ENCODE measurements at regions not wholly inside any gene's neighbourhood (a gene's known extent, or its start where the extent isn't known, plus 50 kb on each side); places are given as distances from the start of the nearest gene placed in this dataset.

DNA sequence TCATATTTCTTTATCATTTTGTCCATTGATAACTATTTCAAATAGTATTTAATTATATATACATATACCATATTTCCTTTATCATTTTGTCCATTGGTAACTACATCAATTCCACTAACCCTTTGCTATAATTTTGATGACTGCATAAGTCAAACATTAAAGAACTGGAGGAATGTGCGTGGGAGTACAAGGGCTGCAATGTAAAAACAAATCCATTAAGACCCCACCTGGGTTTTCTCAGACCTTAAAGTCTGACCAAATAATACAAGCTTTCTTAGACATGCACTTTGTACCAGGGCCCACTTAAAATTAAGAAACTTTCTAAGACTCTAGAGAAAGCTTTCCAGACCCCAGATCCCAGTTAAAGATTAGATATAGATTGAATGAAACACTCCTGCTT is 1622.4 kb upstream of the PCDH10 start:
- Histone ChIP-seq H2BK12ac (ENCODE audit: low read length) (no peak overlapping the region), H2BK5ac (ENCODE audit: low read depth, low read length, poor library complexity) (no peak overlapping the region), H3K23ac (ENCODE audit: low read length) (no peak overlapping the region), H4K8ac (ENCODE audit: low read depth, low read length) (no peak overlapping the region), H3K9me3 (ENCODE audit: insufficient read depth, low read depth, low read length) (no peaks in the 10 kb centered on the region), H3K27ac (ENCODE audit: low read depth, low read length) (no peak overlapping the region), H3K14ac (ENCODE audit: low read length) (no peak overlapping the region), H4K91ac (ENCODE audit: low read depth, low read length) (no peak overlapping the region), H2AFZ (ENCODE audit: insufficient read depth, low read length, poor library complexity) (no peak overlapping the region), H3K4ac (ENCODE audit: low read depth, low read length) (no peak overlapping the region), H2AK5ac (ENCODE audit: low read length) (no peak overlapping the region), H3K9ac (ENCODE audit: low read length) (no peak overlapping the region), H3K4me2 (ENCODE audit: low read length) (no peak overlapping the region), H4K12ac (ENCODE audit: low read depth, low read length) (no peak overlapping the region), H3K36me3 (ENCODE audit: control insufficient read depth in 1 of 2, insufficient read depth in 2 of 2, low read length in 2 of 2) (no peaks in the 10 kb centered on the region), H3K79me1 (ENCODE audit: low read length) (peaks cover 4% of the 10 kb centered on the region), H3K27me3 (ENCODE audit: insufficient read depth, low read length) (no peaks in the 10 kb centered on the region), H3K18ac (ENCODE audit: low read length) (no peak overlapping the region), H3K79me2 (ENCODE audit: control insufficient read depth, insufficient read depth, low read length, poor library complexity) (no peaks in the 10 kb centered on the region), H3K4me1 (ENCODE audit: control insufficient read depth in 1 of 2, insufficient read depth in 2 of 2, low read length in 2 of 2) (no peaks in the 10 kb centered on the region), H2BK120ac (ENCODE audit: insufficient read depth, low read length, poor library complexity) (no peak overlapping the region), H3K4me3 (ENCODE audit: low read depth, low read length) (no peak overlapping the region)
- no peak for DNase-seq
- WGBS (ENCODE audit: extremely low coverage, insufficient coverage, insufficient read length) = no CpG with 5 or more reads among the region's 1 CpG

DNA sequence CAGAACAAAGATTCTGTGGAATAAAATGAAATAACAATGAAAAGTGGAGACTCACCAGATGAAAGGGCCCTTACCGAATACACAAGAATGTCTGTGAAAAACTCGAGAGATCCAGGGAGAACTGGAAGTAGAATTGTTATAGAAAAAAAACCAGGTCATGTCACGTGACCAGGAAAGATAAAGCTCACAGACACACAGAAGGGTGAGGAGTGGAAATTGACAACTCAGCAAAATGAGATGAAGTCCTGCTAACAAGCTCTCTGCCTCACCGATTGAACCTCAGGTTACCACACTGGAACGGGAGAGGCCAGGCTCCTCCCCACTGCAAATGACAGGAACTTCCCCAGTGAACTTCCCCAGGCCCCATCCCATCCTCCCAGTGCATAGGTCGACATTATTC is 1618.0 kb upstream of the PCDH10 start:
- H3K18ac ChIP-seq (ENCODE audit: low read length) = no peak overlapping the region
- no peak overlapping the region for H3K14ac ChIP-seq (ENCODE audit: low read length)
- H3K4me3 ChIP-seq (ENCODE audit: low read depth, low read length) = no peak overlapping the region
- H3K79me2 ChIP-seq (ENCODE audit: control insufficient read depth, insufficient read depth, low read length, poor library complexity) = no peaks in the 10 kb centered on the region
- peak overlapping the region; percentile 0 for H4K91ac ChIP-seq (ENCODE audit: low read depth, low read length)
- H3K4me2 ChIP-seq (ENCODE audit: low read length) = no peak overlapping the region
- H4K8ac ChIP-seq (ENCODE audit: low read depth, low read length) = no peak overlapping the region
- peaks cover 3% of the 10 kb centered on the region for H3K79me1 ChIP-seq (ENCODE audit: low read length)
- H3K9me3 ChIP-seq (ENCODE audit: insufficient read depth, low read depth, low read length) = no peaks in the 10 kb centered on the region
- no peak overlapping the region for H3K23ac ChIP-seq (ENCODE audit: low read length)
- H3K27ac ChIP-seq (ENCODE audit: low read depth, low read length) = no peak overlapping the region
- DNase-seq = no peak
- no peaks in the 10 kb centered on the region for H3K27me3 ChIP-seq (ENCODE audit: insufficient read depth, low read length)
- H2AFZ ChIP-seq (ENCODE audit: insufficient read depth, low read length, poor library complexity) = no peak overlapping the region
- no peak overlapping the region for H3K4ac ChIP-seq (ENCODE audit: low read depth, low read length)
- no peak overlapping the region for H2BK120ac ChIP-seq (ENCODE audit: insufficient read depth, low read length, poor library complexity)
- no peaks in the 10 kb centered on the region for H3K36me3 ChIP-seq (ENCODE audit: control insufficient read depth in 1 of 2, insufficient read depth in 2 of 2, low read length in 2 of 2)
- no peak overlapping the region for H2BK5ac ChIP-seq (ENCODE audit: low read depth, low read length, poor library complexity)
- no peak overlapping the region for H2BK12ac ChIP-seq (ENCODE audit: low read length)
- no peak overlapping the region for H2AK5ac ChIP-seq (ENCODE audit: low read length)
- no peak overlapping the region for H3K9ac ChIP-seq (ENCODE audit: low read length)
- H4K12ac ChIP-seq (ENCODE audit: low read depth, low read length) = no peak overlapping the region
- WGBS (ENCODE audit: extremely low coverage, insufficient coverage, insufficient read length) = no CpG with 5 or more reads among the region's 6 CpGs
- H3K4me1 ChIP-seq (ENCODE audit: control insufficient read depth in 1 of 2, insufficient read depth in 2 of 2, low read length in 2 of 2) = peaks cover 0 to 3% of the 10 kb centered on the region in 2 experiments

DNA sequence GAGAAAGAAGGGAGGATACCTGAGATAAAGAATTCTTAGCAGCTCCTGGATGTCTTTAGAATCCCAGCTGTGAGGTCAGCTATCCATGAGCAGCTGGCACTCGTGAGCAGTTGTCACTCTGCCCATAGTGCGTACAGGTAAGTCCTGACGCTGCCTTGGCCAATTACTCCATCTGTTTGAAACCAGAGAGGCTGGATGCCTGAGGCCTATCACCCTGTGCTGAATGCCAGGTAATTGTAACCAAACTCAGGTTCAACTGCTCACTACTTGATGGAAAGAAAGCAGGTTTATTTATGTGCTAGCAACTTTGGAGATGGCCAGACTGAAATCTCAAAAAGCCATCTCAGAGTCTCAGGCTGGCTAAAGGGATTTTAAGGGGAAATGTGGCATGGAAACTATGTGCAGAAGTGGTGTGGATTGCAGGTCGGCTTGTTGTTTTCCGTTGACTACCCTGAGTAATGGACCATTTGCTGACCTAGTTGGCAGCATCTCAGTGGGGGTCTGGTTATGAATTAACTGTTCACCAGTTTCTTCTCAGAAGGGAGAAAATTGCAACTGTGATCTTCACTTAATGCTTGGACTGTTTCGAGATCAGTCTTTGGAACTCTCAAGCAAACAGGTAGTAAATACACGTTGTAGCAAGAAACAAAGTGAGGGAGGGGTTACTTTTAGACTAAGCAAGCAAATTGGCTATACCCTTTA is 1614.0 kb upstream of the PCDH10 start:
- H3K23ac ChIP-seq (ENCODE audit: low read length) = no peak overlapping the region
- no peak overlapping the region for H2AFZ ChIP-seq (ENCODE audit: insufficient read depth, low read length, poor library complexity)
- no peak overlapping the region for H3K4me2 ChIP-seq (ENCODE audit: low read length)
- no peak for DNase-seq
- H3K9me3 ChIP-seq (ENCODE audit: insufficient read depth, low read depth, low read length) = no peaks in the 10 kb centered on the region
- H4K12ac ChIP-seq (ENCODE audit: low read depth, low read length) = no peak overlapping the region
- H4K8ac ChIP-seq (ENCODE audit: low read depth, low read length) = no peak overlapping the region
- peaks cover 0 to 3% of the 10 kb centered on the region in 2 experiments for H3K4me1 ChIP-seq (ENCODE audit: control insufficient read depth in 1 of 2, insufficient read depth in 2 of 2, low read length in 2 of 2)
- no peak overlapping the region for H3K18ac ChIP-seq (ENCODE audit: low read length)
- H4K91ac ChIP-seq (ENCODE audit: low read depth, low read length) = no peak overlapping the region
- H3K14ac ChIP-seq (ENCODE audit: low read length) = no peak overlapping the region
- no peak overlapping the region for H3K27ac ChIP-seq (ENCODE audit: low read depth, low read length)
- no peaks in the 10 kb centered on the region for H3K79me1 ChIP-seq (ENCODE audit: low read length)
- H2AK5ac ChIP-seq (ENCODE audit: low read length) = no peak overlapping the region
- H3K4me3 ChIP-seq (ENCODE audit: low read depth, low read length) = no peak overlapping the region
- no peak overlapping the region for H2BK120ac ChIP-seq (ENCODE audit: insufficient read depth, low read length, poor library complexity)
- H3K4ac ChIP-seq (ENCODE audit: low read depth, low read length) = no peak overlapping the region
- WGBS (ENCODE audit: extremely low coverage, insufficient coverage, insufficient read length) = no CpG with 5 or more reads among the region's 7 CpGs
- H2BK12ac ChIP-seq (ENCODE audit: low read length) = no peak overlapping the region
- H3K9ac ChIP-seq (ENCODE audit: low read length) = no peak overlapping the region
- H3K36me3 ChIP-seq (ENCODE audit: control insufficient read depth in 1 of 2, insufficient read depth in 2 of 2, low read length in 2 of 2) = no peaks in the 10 kb centered on the region
- no peaks in the 10 kb centered on the region for H3K27me3 ChIP-seq (ENCODE audit: insufficient read depth, low read length)
- no peak overlapping the region for H2BK5ac ChIP-seq (ENCODE audit: low read depth, low read length, poor library complexity)
- no peaks in the 10 kb centered on the region for H3K79me2 ChIP-seq (ENCODE audit: control insufficient read depth, insufficient read depth, low read length, poor library complexity)

DNA sequence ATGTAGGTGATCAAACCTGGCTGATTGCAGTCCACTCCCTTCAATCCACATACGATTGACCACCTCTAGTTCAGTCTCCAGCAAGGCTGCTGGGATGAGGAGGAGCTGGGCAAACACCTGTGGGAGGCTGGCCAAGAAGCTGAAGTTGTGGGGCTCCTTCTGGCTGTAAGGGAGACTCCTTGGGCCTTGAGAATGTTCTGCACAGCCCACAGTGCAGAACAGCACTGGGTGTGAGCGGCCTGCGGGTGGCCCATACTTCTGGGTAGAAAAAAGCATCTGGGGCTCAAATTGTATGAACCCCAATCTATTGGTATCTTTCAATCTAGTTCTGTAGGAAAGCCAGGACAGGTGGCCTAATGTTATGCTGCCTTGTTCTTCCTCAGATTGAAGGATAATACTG is 1608.8 kb upstream of the PCDH10 start:
- Histone ChIP-seq H3K4me1 (ENCODE audit: control insufficient read depth in 1 of 2, insufficient read depth in 2 of 2, low read length in 2 of 2) (no peaks in the 10 kb centered on the region), H2AFZ (ENCODE audit: insufficient read depth, low read length, poor library complexity) (no peak overlapping the region), H3K4me2 (ENCODE audit: low read length) (no peak overlapping the region), H2BK12ac (ENCODE audit: low read length) (no peak overlapping the region), H2BK120ac (ENCODE audit: insufficient read depth, low read length, poor library complexity) (no peak overlapping the region), H3K4me3 (ENCODE audit: low read depth, low read length) (no peak overlapping the region), H3K27me3 (ENCODE audit: insufficient read depth, low read length) (no peaks in the 10 kb centered on the region), H2BK5ac (ENCODE audit: low read depth, low read length, poor library complexity) (no peak overlapping the region), H3K79me2 (ENCODE audit: control insufficient read depth, insufficient read depth, low read length, poor library complexity) (no peaks in the 10 kb centered on the region), H4K8ac (ENCODE audit: low read depth, low read length) (no peak overlapping the region), H3K79me1 (ENCODE audit: low read length) (no peaks in the 10 kb centered on the region), H3K9me3 (ENCODE audit: insufficient read depth, low read depth, low read length) (no peaks in the 10 kb centered on the region), H4K91ac (ENCODE audit: low read depth, low read length) (no peak overlapping the region), H3K4ac (ENCODE audit: low read depth, low read length) (no peak overlapping the region), H4K12ac (ENCODE audit: low read depth, low read length) (no peak overlapping the region), H3K27ac (ENCODE audit: low read depth, low read length) (no peak overlapping the region), H3K14ac (ENCODE audit: low read length) (no peak overlapping the region), H3K23ac (ENCODE audit: low read length) (no peak overlapping the region), H3K36me3 (ENCODE audit: control insufficient read depth in 1 of 2, insufficient read depth in 2 of 2, low read length in 2 of 2) (no peaks in the 10 kb centered on the region), H2AK5ac (ENCODE audit: low read length) (no peak overlapping the region), H3K9ac (ENCODE audit: low read length) (no peak overlapping the region), H3K18ac (ENCODE audit: low read length) (no peak overlapping the region)
- WGBS (ENCODE audit: extremely low coverage, insufficient coverage, insufficient read length) = no CpG with 5 or more reads among the region's 3 CpGs
- DNase-seq = no peak
